ENCODE measurements at regions not wholly inside any gene's neighbourhood (a gene's known extent, or its start where the extent isn't known, plus 50 kb on each side); places are given as distances from the start of the nearest gene placed in this dataset.

DNA sequence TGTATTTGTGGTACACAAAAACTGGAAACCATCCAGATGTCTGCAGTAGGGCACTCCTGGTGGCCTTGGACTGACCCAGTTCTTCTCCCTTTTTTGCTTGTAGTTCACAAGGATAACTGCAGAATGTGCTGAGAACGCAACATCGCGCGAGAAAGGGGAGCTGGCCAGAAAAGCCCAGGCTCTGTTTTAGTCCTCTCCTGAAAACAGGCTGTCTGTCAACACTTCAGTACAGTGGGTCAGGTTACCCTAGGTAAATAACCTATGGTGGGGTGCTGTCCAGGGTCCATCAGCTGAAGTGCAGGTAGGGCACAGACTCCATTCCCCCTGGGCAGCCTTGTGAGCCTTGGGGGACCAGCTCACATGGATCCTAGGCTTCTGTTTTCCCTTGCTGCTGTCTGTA lies 495.8 kb downstream of the MDFIC start:
- TF ChIP-seq POLR2A (IDR thresholded peaks at IDR 0.05) (no peak), CTCF (IDR thresholded peaks at IDR 0.05) (no peak)

All from heart left ventricle (tissue), 13 donors.